Fibroblast of skin of right quadriceps (primary cell): ENCODE measurements at regions not wholly inside any gene's neighbourhood (a gene's known extent, or its start where the extent isn't known, plus 50 kb on each side); places are given as distances from the start of the nearest gene placed in this dataset.
A peak's percentile ranks its signal among the peaks of the same experiment; 100 is the strongest.
"Not testable (repeated sequence)": the region's sequence is repeated elsewhere in the genome, so short reads cannot be mapped to it uniquely, and the experiment has no call there.

Source experiments
- DNase-seq: peaks from one replicate; pipeline ENCODE4 v3.0.0-alpha.2; 2013

DNA sequence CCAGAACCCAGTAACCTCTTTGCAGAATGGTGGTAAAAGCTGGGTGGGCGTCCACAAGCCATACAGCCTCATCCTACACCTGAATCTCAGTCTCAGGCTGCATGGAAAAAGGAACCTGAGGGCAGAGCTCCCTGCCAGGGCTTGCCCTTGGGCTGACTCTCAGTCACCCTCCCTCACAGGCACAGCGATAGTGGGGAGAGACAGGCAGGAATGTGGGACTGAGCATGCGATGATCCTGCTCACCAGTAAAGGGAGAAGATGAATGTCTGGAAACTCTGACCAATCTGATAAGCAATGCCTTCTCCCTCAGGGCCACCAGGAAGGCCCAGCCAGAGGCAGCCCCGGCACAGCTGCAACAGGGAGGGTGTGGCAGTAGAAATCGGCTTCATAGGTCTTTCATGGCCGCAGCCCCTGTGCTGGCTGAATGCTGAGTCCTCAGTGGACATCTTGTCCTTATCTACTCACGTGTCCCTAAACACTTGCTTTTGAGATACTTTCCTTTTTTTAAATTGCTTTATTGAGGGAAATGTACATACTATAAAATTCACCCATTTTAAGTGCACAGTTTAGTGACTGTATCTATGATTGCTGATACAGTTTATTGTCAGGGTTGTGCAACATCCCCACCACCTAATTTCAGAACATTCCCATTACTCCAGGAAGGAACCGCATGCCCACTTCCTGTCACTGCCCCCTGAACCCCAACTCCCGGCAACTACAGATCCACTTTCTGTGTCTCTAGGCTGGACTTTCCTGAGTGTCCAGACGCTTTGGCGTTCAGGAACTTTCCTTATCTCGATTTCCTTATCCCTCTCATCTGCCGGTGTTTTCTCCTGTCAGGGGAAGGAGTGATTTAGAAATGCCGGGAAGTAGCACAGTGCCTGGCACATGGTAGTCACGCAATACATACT lies 258.1 kb downstream of the PCNX1 start:
- peak; percentile 14 for DNase-seq

DNA sequence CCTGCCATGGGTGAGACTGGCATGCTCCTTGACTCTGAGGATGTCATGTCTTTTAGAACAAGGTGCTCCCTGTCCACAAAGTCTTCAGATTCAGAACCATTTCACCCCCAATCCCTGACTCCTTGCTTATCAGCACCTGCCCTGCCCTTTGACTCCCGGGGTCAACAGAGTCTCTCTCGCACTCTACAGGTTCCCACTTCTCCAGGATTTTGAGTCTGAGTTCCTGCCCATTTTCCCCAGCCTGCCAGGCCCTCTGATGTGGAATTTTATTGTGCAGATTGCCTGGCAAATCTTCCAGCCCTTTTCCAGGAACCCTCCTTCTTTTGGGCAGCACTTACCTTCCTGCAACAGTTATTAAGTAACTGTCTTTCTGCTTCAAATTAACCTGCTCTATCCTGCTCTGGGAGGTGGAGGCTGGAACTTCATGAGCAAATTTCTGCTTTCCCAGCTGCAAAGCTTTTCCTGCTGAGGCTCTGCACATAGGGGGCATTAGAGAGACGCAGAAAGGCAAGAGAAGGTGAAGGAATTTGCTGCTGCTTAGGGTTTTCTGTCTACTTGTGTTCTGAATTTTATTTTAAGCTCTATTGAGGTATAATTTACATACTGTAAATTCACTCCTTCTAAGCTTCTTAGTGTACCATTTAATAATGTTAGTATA lies 259.1 kb downstream of the PCNX1 start:
- peak; percentile 81 for DNase-seq

DNA sequence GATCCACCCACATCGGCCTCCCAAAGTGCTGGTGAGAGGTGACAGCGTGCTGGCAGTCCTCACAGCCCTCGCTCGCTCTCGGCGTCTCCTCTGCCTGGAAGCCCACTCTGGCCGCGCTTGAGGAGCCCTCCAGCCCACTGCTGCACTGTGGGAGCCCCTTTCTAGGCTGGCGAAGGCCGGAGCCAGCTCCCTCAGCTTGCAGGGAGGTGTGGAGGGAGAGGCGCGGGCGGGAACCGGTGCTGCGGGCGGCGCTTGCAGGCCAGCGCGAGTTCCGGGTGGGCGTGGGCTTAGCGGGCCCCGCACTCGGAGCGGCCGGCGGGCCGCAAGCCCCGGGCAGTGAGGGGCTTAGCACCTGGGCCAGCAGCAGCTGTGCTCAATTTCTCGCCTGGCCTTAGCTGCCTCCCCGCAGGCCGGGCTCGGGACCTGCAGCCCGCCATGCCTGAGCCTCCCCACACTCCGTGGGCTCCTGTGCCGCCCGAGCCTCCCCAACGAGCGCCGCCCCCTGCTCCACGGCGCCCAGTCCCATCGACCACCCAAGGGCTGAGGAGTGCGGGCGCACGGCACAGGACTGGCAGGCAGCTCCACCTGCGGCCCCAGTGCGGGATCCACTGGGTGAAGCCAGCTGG lies 260.2 kb downstream of the PCNX1 start:
- not testable (repeated sequence) for DNase-seq

- DNase-seq, result not testable (repeated sequence)
Observed at GRCh38 chr14:71168161-71168560, 260.9 kb downstream of the PCNX1 start.

DNA sequence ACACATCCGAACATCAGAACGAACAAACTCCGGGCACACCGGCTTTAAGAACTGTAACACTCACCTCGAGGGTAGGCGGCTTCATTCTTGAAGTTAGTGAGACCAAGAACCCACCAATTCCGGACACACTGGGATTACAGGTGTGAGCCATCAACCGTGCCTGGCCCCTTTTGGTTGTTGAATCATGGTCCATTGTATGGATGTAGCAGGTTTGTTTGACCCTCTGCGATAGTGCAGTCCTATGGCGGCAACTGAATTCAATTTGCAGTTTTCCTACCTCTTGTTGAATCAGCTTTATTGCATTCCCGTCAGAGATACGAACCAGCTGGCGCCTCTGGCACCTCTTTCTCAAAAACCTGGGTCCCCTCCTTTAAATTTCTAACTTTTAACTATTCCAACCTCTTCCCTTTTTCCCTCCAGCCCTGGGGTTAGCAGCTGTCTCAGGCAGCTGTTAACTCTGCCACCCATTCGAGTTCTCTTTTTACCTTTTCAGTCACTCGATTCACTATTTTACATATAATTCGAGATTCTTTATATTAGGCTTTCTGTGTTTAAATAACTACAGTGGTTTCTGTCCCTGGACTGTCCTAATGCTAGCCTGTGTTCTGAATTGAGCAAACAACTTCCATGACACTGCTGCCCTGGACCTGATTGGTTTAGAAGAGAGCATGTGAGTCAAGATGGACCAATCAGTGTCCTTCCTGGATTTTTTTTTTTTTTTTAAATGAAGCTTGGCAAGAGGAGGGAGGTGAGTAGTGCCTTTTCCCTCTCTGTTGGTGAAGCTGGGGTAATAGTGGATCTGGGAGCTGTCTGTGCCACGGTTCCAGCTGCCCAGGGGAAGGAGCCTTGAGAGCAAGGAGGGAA lies 261.5 kb downstream of the PCNX1 start:
- no peak for DNase-seq

DNA sequence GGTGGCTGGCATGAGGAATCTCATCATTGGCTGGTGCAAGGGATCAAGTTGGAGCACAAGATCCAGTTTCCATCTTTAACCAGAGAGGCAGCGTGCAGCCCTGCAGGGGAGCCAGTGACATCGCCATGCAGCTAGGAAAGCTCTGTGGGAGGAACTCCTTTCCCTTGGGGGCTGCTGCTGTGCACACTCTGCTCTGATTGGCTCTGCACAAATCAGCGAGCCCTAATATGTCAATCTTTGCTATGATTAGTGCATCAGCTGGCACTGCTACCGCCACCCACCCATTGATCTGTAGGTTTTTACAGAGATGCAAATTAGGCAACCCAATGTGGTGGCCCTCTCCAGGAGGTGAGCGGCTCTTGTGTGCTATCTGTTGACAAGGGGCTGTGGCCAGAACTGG lies 262.6 kb downstream of the PCNX1 start:
- no peak for DNase-seq

GRCh38 chr14:71175491-71175890 lies 268.2 kb downstream of the PCNX1 start:
- DNase-seq, result no peak

DNA sequence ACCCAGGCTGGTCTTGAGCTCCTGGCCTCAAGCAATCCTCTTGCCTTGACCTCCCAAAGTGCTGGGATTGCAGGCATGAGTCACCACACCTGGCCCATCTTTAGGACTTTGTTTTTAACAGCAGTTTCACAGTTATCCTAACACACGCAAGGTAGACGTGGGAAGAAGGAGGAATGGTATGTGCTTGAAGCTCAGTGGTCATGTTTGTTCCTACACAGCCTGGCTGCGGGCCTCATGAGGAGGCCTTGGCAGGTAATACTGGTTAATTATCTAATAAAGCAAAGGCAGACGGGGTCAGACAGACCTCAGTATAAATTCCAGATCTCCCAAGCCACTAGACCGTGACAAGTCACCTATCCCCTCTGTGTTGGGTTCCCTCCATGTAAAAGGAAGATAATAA lies 271.8 kb downstream of the PCNX1 start:
- DNase-seq, result no peak

- DNase-seq, result no peak
Observed at GRCh38 chr14:71180397-71180796, 273.1 kb downstream of the PCNX1 start.

GRCh38 chr14:71181215-71182003 lies 274.1 kb downstream of the PCNX1 start:
- no peak for DNase-seq

DNA sequence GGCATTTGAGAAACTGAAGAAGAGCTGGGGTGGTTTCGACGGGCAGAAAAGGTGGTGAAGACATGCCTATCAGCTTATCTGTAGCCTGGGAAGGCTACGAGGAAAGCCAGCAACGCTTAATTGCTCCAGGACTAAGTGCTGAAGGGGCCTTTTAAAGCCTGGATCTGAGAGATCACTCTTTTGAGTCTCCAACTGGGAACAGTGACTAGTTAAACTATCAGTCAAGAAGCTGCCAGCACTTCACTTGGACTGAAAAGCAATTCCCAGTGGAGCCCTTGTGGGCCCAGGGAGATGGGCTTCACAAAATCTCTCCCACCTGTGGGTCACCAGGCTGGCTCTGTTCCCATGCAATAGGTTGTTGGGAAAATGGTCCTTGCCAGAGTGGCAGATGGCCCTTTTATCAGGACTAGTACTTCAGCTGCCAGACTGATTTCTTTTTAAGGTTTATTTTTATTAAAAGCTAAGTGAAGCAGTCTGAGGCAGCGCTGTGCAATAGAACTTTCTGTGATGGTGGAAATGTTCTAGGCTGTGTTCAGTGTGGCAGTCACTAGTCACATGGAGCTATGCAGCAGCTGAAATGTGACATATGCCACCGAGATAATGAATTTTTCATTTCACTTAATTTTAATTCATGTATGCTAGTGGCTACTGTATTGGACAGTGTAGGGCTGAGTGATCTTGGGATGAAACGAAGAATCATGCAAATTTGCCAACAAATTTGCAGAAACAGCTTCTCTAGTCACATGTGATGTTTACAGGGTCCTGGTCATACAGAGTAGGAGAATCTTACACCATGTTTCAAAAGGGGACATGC lies 276.8 kb downstream of the PCNX1 start:
- no peak for DNase-seq

DNA sequence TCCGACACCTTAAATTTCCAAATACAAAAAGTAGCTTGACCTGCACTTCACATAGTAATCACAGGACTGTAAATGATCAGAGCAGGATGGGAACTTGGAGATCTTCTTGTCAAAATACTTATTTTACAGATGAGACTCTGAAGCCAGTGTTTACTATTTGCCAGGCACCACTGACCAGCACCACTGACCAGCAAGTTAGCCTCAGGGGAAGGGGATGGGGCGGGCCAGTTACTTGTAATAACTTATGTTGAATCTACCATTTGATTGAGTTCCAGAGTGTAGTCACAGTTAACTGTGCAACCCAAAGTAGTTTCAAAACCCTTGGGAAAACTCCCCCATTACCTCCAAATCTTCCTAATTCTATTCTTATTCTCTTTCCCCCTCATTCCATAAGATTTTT lies 278.4 kb downstream of the PCNX1 start:
- DNase-seq, result no peak

GRCh38 chr14:71187633-71188356 lies 280.5 kb downstream of the PCNX1 start:
- DNase-seq, result peak; percentile 41

- DNase-seq, result no peak
Observed at GRCh38 chr14:71190770-71191374, 283.6 kb downstream of the PCNX1 start.

- no peak for DNase-seq
Observed at GRCh38 chr14:71193663-71194062, 286.4 kb downstream of the PCNX1 start.

DNA sequence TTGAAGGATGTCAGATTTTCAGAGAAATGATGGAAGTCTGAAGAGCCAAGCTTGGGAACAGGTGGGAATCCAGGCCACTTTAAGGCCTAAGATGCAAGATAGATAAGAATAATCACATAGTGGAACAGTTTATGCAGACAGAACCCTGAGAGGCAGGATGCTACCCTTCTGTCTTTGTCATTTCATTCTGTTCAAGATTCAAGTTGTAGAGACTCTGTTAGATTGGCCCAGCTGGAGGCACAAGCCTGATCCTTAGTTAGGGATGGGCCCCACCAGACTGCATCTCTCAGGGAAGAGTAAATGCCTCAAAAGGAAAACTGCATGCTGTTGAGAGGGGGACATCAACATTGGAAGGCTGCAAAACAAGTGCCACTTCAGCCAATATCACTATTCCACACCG lies 287.0 kb downstream of the PCNX1 start:
- no peak for DNase-seq

DNA sequence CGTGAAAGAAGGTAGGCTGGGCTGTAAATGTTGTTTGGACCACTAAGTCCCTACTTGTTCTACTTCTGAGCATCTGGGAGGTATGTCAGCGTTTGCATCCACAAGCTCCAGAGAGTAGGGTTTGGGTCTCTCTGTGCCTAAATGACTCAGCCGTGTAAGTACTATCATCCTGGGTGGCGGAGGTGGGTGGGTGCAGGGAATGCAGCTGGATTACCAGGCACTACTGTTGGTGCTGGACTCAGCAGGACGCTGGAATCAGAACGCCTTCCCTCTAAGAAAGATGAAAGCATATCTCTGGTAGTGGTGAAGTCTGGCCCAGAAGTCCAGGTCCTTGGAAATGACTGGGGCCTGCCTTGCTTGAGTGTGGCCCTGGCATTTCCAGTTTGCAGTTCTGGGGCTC lies 289.7 kb downstream of the PCNX1 start:
- no peak for DNase-seq

DNA sequence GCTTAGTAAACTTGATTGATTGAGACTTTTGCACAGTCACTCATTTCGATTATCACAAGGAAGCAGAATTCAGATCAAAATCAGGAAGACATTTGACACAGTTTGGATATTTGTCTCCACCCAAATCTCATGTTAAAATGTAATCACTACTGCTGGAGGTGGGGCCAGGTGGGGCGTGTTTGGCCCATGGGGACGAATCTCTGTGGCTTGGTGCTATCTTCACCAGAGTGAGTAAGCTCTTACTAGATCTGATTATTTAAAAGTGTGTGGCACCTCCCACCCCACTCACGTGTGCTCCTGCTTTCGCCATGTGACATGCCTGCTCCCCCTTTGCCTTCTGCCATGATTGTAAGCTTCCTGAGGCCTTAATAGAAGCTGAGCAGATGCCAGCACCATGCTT lies 291.4 kb downstream of the PCNX1 start:
- no peak for DNase-seq

DNA sequence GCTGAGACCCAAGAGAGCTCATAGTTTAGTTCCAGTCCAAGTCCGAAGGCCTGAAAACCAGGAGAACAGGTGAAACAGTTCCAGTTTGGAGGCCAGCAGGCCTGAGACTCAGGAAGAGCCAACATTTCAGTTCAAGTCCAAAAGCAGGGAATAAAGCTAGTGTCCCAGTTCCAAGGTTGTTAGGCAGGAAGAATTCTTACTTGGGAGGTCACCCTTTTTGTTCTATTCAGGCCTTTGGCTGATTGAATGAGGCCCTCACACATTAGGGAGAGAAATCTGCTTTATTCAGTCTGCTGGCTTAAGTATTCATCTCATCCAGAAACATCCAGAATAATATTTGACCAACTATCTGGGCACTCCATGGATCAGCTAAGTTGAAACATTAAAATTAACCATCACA lies 294.6 kb downstream of the PCNX1 start:
- no peak for DNase-seq

DNA sequence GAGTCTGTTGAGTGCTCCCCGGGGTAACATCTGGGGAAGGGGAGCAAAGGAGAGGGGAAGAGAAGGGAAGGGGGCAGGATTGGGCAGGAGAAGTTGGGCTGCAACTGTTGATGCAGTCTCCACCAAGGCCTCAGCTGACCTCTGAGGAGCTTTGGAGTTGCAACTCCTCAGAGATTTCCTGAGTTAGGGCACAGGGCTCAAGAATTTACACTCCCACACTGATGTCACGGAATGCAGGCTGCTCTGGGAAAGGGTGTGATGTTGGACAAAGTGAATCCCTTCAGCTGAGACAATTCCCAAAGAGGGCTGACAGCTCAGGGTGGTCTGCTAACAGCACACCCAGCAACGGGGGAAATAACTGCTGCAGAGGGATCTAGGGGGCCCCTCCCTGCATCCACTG lies 295.6 kb downstream of the PCNX1 start:
- DNase-seq, result peak; percentile 26
